OCI-LY1 (cell line): ENCODE measurements at regions not wholly inside any gene's neighbourhood (a gene's known extent, or its start where the extent isn't known, plus 50 kb on each side); places are given as distances from the start of the nearest gene placed in this dataset.

Source experiments
- EZH2 ChIP-seq: fragments of 200-600 bp; sonication (generic), shearing (Covaris generic); IDR thresholded peaks from 2 replicates; pipeline ENCODE4 v1.8.0; 2017; ENCODE audit warnings: borderline replicate concordance, mixed run types, mild to moderate bottlenecking, antibody characterized with exemption, low read length, moderate library complexity, mixed read lengths
- TF ChIP-seq, protein P1 (sequence below): fragments of 200-600 bp; sonication (generic), shearing (Covaris generic); IDR thresholded peaks from 2 replicates; pipeline ENCODE4 v1.5.1; 2017; ENCODE audit warnings: mild to moderate bottlenecking, antibody characterized with exemption, low read length, moderate library complexity, mixed read lengths

DNA sequence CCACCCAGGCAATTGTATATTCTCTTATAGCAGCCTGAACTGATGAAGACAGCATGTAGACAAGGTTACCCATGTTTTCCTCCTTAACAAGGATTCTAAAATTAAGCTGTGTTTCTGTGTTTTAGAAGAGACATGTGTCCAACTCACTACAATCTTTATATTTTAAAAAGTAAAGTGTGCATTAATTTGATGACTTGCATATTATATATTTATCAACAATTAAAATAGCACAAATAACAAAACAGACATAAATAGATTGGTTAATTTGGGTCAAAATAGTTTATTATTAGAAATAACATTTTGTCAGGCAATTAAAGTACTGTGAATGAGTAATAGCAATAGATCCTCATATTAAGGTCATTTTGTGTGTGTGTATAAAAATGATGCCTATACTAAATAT is 357.1 kb downstream of the PDGFC start:
- TF ChIP-seq, protein P1, sequence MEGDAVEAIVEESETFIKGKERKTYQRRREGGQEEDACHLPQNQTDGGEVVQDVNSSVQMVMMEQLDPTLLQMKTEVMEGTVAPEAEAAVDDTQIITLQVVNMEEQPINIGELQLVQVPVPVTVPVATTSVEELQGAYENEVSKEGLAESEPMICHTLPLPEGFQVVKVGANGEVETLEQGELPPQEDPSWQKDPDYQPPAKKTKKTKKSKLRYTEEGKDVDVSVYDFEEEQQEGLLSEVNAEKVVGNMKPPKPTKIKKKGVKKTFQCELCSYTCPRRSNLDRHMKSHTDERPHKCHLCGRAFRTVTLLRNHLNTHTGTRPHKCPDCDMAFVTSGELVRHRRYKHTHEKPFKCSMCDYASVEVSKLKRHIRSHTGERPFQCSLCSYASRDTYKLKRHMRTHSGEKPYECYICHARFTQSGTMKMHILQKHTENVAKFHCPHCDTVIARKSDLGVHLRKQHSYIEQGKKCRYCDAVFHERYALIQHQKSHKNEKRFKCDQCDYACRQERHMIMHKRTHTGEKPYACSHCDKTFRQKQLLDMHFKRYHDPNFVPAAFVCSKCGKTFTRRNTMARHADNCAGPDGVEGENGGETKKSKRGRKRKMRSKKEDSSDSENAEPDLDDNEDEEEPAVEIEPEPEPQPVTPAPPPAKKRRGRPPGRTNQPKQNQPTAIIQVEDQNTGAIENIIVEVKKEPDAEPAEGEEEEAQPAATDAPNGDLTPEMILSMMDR, result no peak
- TF ChIP-seq EZH2, result no peak
